Activated gamma-delta T cell (primary cell): ENCODE measurements at regions not wholly inside any gene's neighbourhood (a gene's known extent, or its start where the extent isn't known, plus 50 kb on each side); places are given as distances from the start of the nearest gene placed in this dataset.
"Not testable (repeated sequence)": the region's sequence is repeated elsewhere in the genome, so short reads cannot be mapped to it uniquely, and the experiment has no call there.

ENCODE experiments used
- DNase-seq: peaks from one replicate; lab custom pipeline; 2025; lab: John Stamatoyannopoulos, UW

GRCh38 chr3:118760585-118761290 is 273.9 kb downstream of the IGSF11 start:
- no peak for DNase-seq

- DNase-seq, result no peak
Observed at GRCh38 chr3:118761291-118761606, 273.4 kb downstream of the IGSF11 start.

GRCh38 chr3:118765636-118766305 is 268.9 kb downstream of the IGSF11 start:
- DNase-seq, result no peak

- no peak for DNase-seq
Observed at GRCh38 chr3:118766306-118766669, 268.4 kb downstream of the IGSF11 start.

GRCh38 chr3:118772036-118772435 is 262.6 kb downstream of the IGSF11 start:
- no peak for DNase-seq

GRCh38 chr3:118772547-118773011 is 262.1 kb downstream of the IGSF11 start:
- no peak for DNase-seq

- DNase-seq, result no peak
Observed at GRCh38 chr3:118775021-118775420, 259.6 kb downstream of the IGSF11 start.

- DNase-seq, result no peak
Observed at GRCh38 chr3:118778201-118778600, 256.4 kb downstream of the IGSF11 start.

- DNase-seq, result no peak
Observed at GRCh38 chr3:118781232-118781631, 253.4 kb downstream of the IGSF11 start.

- DNase-seq, result no peak
Observed at GRCh38 chr3:118781839-118782238, 252.8 kb downstream of the IGSF11 start.

- DNase-seq, result no peak
Observed at GRCh38 chr3:118782755-118783202, 251.9 kb downstream of the IGSF11 start.

GRCh38 chr3:118785415-118785814 is 249.2 kb downstream of the IGSF11 start:
- no peak for DNase-seq

GRCh38 chr3:118791246-118791645 is 243.4 kb downstream of the IGSF11 start:
- no peak for DNase-seq

- no peak for DNase-seq
Observed at GRCh38 chr3:118792191-118792590, 242.5 kb downstream of the IGSF11 start.

GRCh38 chr3:118793176-118793575 is 241.5 kb downstream of the IGSF11 start:
- DNase-seq, result no peak

GRCh38 chr3:118799303-118799702 is 235.3 kb downstream of the IGSF11 start:
- DNase-seq, result no peak

- DNase-seq, result no peak
Observed at GRCh38 chr3:118801899-118802298, 232.7 kb downstream of the IGSF11 start.

- DNase-seq, result no peak
Observed at GRCh38 chr3:118802325-118803095, 232.1 kb downstream of the IGSF11 start.

GRCh38 chr3:118803096-118803476 is 231.6 kb downstream of the IGSF11 start:
- no peak for DNase-seq

- DNase-seq, result no peak
Observed at GRCh38 chr3:118805007-118805406, 229.6 kb downstream of the IGSF11 start.

GRCh38 chr3:118806423-118806822 is 228.2 kb downstream of the IGSF11 start:
- no peak for DNase-seq

- DNase-seq, result not testable (repeated sequence)
Observed at GRCh38 chr3:118807349-118807748, 227.3 kb downstream of the IGSF11 start.

GRCh38 chr3:118808723-118809122 is 225.9 kb downstream of the IGSF11 start:
- DNase-seq, result no peak
